GM21447 (cell line): ENCODE measurements at regions not wholly inside any gene's neighbourhood (a gene's known extent, or its start where the extent isn't known, plus 50 kb on each side); places are given as distances from the start of the nearest gene placed in this dataset.
A peak's percentile ranks its signal among the peaks of the same experiment; 100 is the strongest.

ENCODE experiments used
- ATAC-seq: cut with Tn5 transposase; IDR thresholded peaks from one replicate; pipeline ENCODE4 v1.9.1; 2021; ENCODE audit not compliant: unreplicated experiment

GRCh38 chr13:99053636-99054233, 75.9 kb upstream of the DOCK9 start:
- no peak for ATAC-seq

- ATAC-seq, result no peak
Observed at GRCh38 chr13:99055281-99055680, 77.4 kb upstream of the DOCK9 start.

GRCh38 chr13:99055735-99056134, 77.9 kb upstream of the DOCK9 start:
- ATAC-seq, result no peak

GRCh38 chr13:99056381-99057014, 78.6 kb upstream of the DOCK9 start:
- no peak for ATAC-seq

- no peak for ATAC-seq
Observed at GRCh38 chr13:99057310-99057975, 79.6 kb upstream of the DOCK9 start.

GRCh38 chr13:99058527-99059495, 80.9 kb upstream of the DOCK9 start:
- no peak for ATAC-seq

GRCh38 chr13:99059498-99060075, 81.7 kb upstream of the DOCK9 start:
- ATAC-seq, result no peak

GRCh38 chr13:99061411-99061810, 83.5 kb upstream of the DOCK9 start:
- no peak for ATAC-seq

- ATAC-seq, result no peak
Observed at GRCh38 chr13:99062593-99062992, 84.7 kb upstream of the DOCK9 start.

GRCh38 chr13:99063178-99063577, 85.3 kb upstream of the DOCK9 start:
- no peak for ATAC-seq

- peak; percentile 75 for ATAC-seq
Observed at GRCh38 chr13:99063952-99064351, 86.1 kb upstream of the DOCK9 start.

GRCh38 chr13:99064624-99065234, 86.9 kb upstream of the DOCK9 start:
- ATAC-seq, result no peak

- no peak for ATAC-seq
Observed at GRCh38 chr13:99065235-99066015, 87.6 kb upstream of the DOCK9 start.

- no peak for ATAC-seq
Observed at GRCh38 chr13:99066219-99066618, 88.4 kb upstream of the DOCK9 start.

GRCh38 chr13:99067159-99067985, 89.5 kb upstream of the DOCK9 start:
- no peak for ATAC-seq

GRCh38 chr13:99071211-99071610, 93.3 kb upstream of the DOCK9 start:
- no peak for ATAC-seq

GRCh38 chr13:99071666-99072065, 93.8 kb upstream of the DOCK9 start:
- no peak for ATAC-seq

GRCh38 chr13:99072356-99072755, 94.5 kb upstream of the DOCK9 start:
- ATAC-seq, result no peak

GRCh38 chr13:99072941-99073340, 95.1 kb upstream of the DOCK9 start:
- ATAC-seq, result no peak
